GM23338 (cell line): ENCODE measurements at regions not wholly inside any gene's neighbourhood (a gene's known extent, or its start where the extent isn't known, plus 50 kb on each side); places are given as distances from the start of the nearest gene placed in this dataset.

Experiments
- ATAC-seq: fragments of 200-7000 bp; cut with Tn5 transposase; 3 replicates; pipeline ENCODE4 v1.9.1; 2020
- DNase-seq: peaks from one replicate; pipeline ENCODE4 v3.0.0-alpha.2; 2015; ENCODE audit warnings: low spot score
- H2AFZ ChIP-seq: fragments of 200-600 bp; sonication (generic); 2 replicates; pipeline ENCODE4 v1.8.0; 2016; ENCODE audit warnings: antibody characterized with exemption, mild to moderate bottlenecking, moderate library complexity
- H3F3A ChIP-seq: fragments of 200-600 bp; sonication (generic); replicated peaks from 2 replicates; pipeline ENCODE4 v1.8.0; 2017; ENCODE audit warnings: antibody characterized with exemption, mixed run types, low read depth
- H3K27ac ChIP-seq: fragments of 200-600 bp; sonication (generic); 2 replicates; pipeline ENCODE4 v1.6.1; 2016; ENCODE audit warnings: low read depth
- H3K27me3 ChIP-seq: fragments of 200-600 bp; sonication (generic); 2 replicates; pipeline ENCODE4 v1.8.0; 2016; ENCODE audit warnings: mild to moderate bottlenecking, mixed run types, moderate library complexity; ENCODE audit not compliant: insufficient read depth
- H3K36me3 ChIP-seq: fragments of 200-600 bp; sonication (generic); 2 replicates; pipeline ENCODE4 v1.8.0; 2016; ENCODE audit warnings: mild to moderate bottlenecking; ENCODE audit not compliant: insufficient read depth
- H3K4me1 ChIP-seq: fragments of 200-600 bp; sonication (generic); 2 replicates; pipeline ENCODE4 v1.8.0; 2016; ENCODE audit warnings: mild to moderate bottlenecking, moderate library complexity; ENCODE audit not compliant: insufficient read depth
- H3K4me2 ChIP-seq: fragments of 200-600 bp; sonication (generic); 2 replicates; pipeline ENCODE4 v1.7.1; 2017; ENCODE audit warnings: mixed run types
- H3K4me3 ChIP-seq: fragments of 200-600 bp; sonication (generic); 2 replicates; pipeline ENCODE4 v1.6.1; 2016; ENCODE audit warnings: mixed run types
- H3K79me2 ChIP-seq: fragments of 200-600 bp; sonication (generic); replicated peaks from 2 replicates; pipeline ENCODE4 v1.8.0; 2017; ENCODE audit warnings: mild to moderate bottlenecking; ENCODE audit not compliant: insufficient read depth
- H3K9me2 ChIP-seq: fragments of 200-600 bp; sonication (generic); 2 replicates; pipeline ENCODE4 v1.8.0; 2017; ENCODE audit not compliant: insufficient read depth
- H4K20me1 ChIP-seq: fragments of 200-600 bp; sonication (generic); replicated peaks from 2 replicates; pipeline ENCODE4 v1.8.0; 2017; ENCODE audit warnings: mild to moderate bottlenecking; ENCODE audit not compliant: insufficient read depth
- H3K27ac Mint-ChIP-seq: 2 replicates; pipeline ENCODE4 v1.8.0; 2020; ENCODE audit warnings: inconsistent platforms, mild to moderate bottlenecking, moderate library complexity, mixed read lengths
- H3K27me3 Mint-ChIP-seq: 3 replicates; pipeline ENCODE4 v1.8.0; 2022; ENCODE audit warnings: low read depth, mild to moderate bottlenecking, moderate library complexity, mixed read lengths, inconsistent platforms; ENCODE audit not compliant: insufficient read depth, poor library complexity
- H3K36me3 Mint-ChIP-seq: 3 replicates; pipeline ENCODE4 v1.8.0; 2021; ENCODE audit warnings: low read depth, mild to moderate bottlenecking, inconsistent platforms, moderate library complexity, mixed read lengths
- H3K4me1 Mint-ChIP-seq: 3 replicates; pipeline ENCODE4 v1.8.0; 2020; ENCODE audit warnings: mild to moderate bottlenecking, inconsistent platforms, mixed read lengths
- H3K4me3 Mint-ChIP-seq: 3 replicates; pipeline ENCODE4 v1.8.0; 2021; ENCODE audit warnings: moderate library complexity, mild to moderate bottlenecking, inconsistent platforms, mixed read lengths
- H3K9me3 Mint-ChIP-seq: 3 replicates; pipeline ENCODE4 v1.8.0; 2020; ENCODE audit warnings: moderate library complexity, mild to moderate bottlenecking, inconsistent platforms, mixed read lengths
- CREB1 ChIP-seq: fragments of 250-450 bp; sonication (Bioruptor Pico); IDR thresholded peaks from 2 replicates; pipeline ENCODE4 v1.5.0; 2020; ENCODE audit warnings: low read depth, mild to moderate bottlenecking, moderate library complexity
- CTCF ChIP-seq, 2 experiments: fragments of 200-600 bp in 1 of 2; sonication (generic) in 1 of 2; conservative IDR thresholded peaks; 2 replicates each; pipeline versions ENCODE4 v1.5.1 to v1.6.1; 2016 to 2017; ENCODE audit warnings: antibody characterized with exemption in 2 of 2, low read depth in 2 of 2, mild to moderate bottlenecking in 2 of 2, moderate library complexity in 1 of 2
- EZH2 ChIP-seq: fragments of 200-600 bp; sonication (generic); IDR thresholded peaks from one replicate; pipeline ENCODE4 v1.8.0; 2017; ENCODE audit warnings: antibody characterized with exemption, mild to moderate bottlenecking, low read depth; ENCODE audit not compliant: unreplicated experiment
- EZH2phosphoT487 ChIP-seq: fragments of 200-600 bp; sonication (generic); IDR thresholded peaks from one replicate; pipeline ENCODE4 v1.8.1; 2018; ENCODE audit warnings: antibody characterized with exemption; ENCODE audit not compliant: unreplicated experiment
- JUNB ChIP-seq: IDR thresholded peaks from one replicate; pipeline ENCODE4 v1.6.1; 2016; ENCODE audit warnings: antibody characterized with exemption; ENCODE audit not compliant: unreplicated experiment
- POLR2AphosphoS5 ChIP-seq: IDR thresholded peaks from 2 replicates; pipeline ENCODE4 v1.6.1; 2016; ENCODE audit warnings: antibody characterized with exemption, low read depth
- STAT1 ChIP-seq: IDR thresholded peaks from one replicate; pipeline ENCODE4 v1.6.1; 2016; ENCODE audit warnings: antibody characterized with exemption; ENCODE audit not compliant: unreplicated experiment
- ZNF331 ChIP-seq: fragments of 250-450 bp; sonication (Bioruptor Pico); IDR thresholded peaks from 2 replicates; pipeline ENCODE4 v1.5.0; 2020; ENCODE audit warnings: low read depth, mild to moderate bottlenecking, moderate library complexity
- ZNF462 ChIP-seq: fragments of 250-450 bp; sonication (Bioruptor Pico); IDR thresholded peaks from 2 replicates; pipeline ENCODE4 v1.5.0; 2020; ENCODE audit warnings: mild to moderate bottlenecking, moderate library complexity

GRCh38 chr4:133863153-133863552, 338.4 kb downstream of the PABPC4L start (continued):
- TF ChIP-seq CTCF (conservative IDR thresholded peaks at IDR 0.05; ENCODE audit: low read depth in 2 of 2) (no peak), EZH2phosphoT487 (no peak), JUNB (no peak), EZH2 (no peak), CREB1 (no peak)

DNA sequence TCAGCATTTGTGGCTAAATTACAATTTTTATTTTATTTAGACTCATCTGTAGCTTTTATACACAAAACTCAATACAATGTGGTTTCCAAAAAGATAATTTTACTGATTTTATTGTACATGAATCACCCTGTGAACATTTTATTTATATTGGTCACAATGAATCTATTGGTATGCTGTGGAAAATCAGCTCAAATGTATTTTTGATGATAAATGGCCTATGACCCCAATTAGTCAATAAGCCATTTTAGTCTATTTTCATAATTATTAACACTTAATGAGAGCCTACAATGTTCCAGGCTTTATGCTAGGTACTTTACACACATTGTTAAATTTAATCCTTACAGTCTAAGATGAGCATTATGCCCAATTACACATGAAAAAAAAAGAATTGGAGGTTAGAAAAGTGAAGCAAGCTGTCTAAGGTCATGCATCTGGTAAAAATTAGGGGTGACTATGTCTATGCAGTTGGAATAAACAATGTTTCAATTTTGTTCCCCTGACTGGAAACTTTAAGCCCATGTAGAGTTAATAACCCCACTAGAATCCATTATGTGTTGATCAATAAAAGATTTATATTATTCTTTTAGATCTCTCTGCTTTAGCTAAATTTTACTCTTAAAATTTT, 344.7 kb downstream of the PABPC4L start:
- no peaks in the 10 kb centered on the region for H3K36me3 Mint-ChIP-seq
- TF ChIP-seq POLR2AphosphoS5 (no peak), ZNF331 (CRISPR knock-in tag) (no peak), STAT1 (no peak), CREB1 (no peak), ZNF462 (CRISPR knock-in tag) (no peak)
- Histone ChIP-seq H3K4me3 (no peak overlapping the region), H3K4me2 (no peak overlapping the region), H3K27ac (no peak overlapping the region), H3F3A (no peaks in the 10 kb centered on the region), H3K9me2 (no peaks in the 10 kb centered on the region), H3K36me3 (no peaks in the 10 kb centered on the region), H4K20me1 (no peaks in the 10 kb centered on the region), H3K27me3 (no peaks in the 10 kb centered on the region), H3K79me2 (no peaks in the 10 kb centered on the region), H3K4me1 (no peaks in the 10 kb centered on the region), H2AFZ (no peak overlapping the region)
- DNase-seq (no peak), ATAC-seq (no peak)
- no peak overlapping the region for H3K27ac Mint-ChIP-seq
- H3K27me3 Mint-ChIP-seq = no peaks in the 10 kb centered on the region
- H3K4me3 Mint-ChIP-seq = no peak overlapping the region
- H3K9me3 Mint-ChIP-seq = no peaks in the 10 kb centered on the region
- H3K4me1 Mint-ChIP-seq = no peaks in the 10 kb centered on the region
